ENCODE measurements at regions not wholly inside any gene's neighbourhood (a gene's known extent, or its start where the extent isn't known, plus 50 kb on each side); places are given as distances from the start of the nearest gene placed in this dataset.

DNA sequence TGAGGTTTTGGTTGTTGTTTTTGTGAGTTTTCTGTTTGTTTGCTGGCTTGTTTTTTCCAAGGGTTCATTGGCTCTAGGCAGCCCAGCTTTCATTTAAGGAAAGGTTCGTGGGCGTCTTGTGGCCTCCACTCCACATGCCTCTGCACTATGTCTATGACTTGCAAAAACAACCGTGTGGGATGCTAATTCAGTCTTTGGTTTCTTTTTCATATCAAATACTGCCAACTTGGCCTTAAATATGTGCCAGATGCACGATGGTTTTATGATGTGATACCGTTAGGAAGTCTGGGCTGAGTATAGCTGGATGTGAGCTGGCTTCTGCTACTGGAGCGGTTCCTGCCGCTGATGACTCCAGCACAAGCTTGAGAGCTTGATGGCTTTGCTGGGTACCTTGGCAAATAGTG lies 96.3 kb downstream of the BMP2 start:
- H3K36me3 Mint-ChIP-seq, result no peaks in the 10 kb centered on the region
- 10% methylated on average over 7 of the region's 7 CpGs for WGBS (ENCODE audit: insufficient coverage)
- H3K9me3 Mint-ChIP-seq, result no peaks in the 10 kb centered on the region
- intact Hi-C loops (cut with micrococcal nuclease), result loop anchor here (10.0 kb wide), 1 partner anchor 61 kb away; no protein-coding TSS in a partner anchor
- no peak overlapping the region for H3K4me3 ChIP-seq (ENCODE audit: low read length)
- H3K27me3 ChIP-seq (ENCODE audit: control insufficient read depth, insufficient read depth, low read length), result no peaks in the 10 kb centered on the region
- H3K4me3 Mint-ChIP-seq, result no peak overlapping the region
- no peak overlapping the region for H3K27ac ChIP-seq (ENCODE audit: low read length)
- peaks cover 0 to 3% of the 10 kb centered on the region in 2 donors for H3K4me1 Mint-ChIP-seq
- DNase-seq (no peak), ATAC-seq (no peak)
- H3K27ac Mint-ChIP-seq, result no peak overlapping the region
- H3K36me3 ChIP-seq (ENCODE audit: control insufficient read depth, insufficient read depth, low read length), result no peaks in the 10 kb centered on the region
- no peaks in the 10 kb centered on the region for H3K27me3 Mint-ChIP-seq (ENCODE audit: low read depth in 2 of 2)
- H3K9me3 ChIP-seq (ENCODE audit: control insufficient read depth, insufficient read depth, low read length), result no peaks in the 10 kb centered on the region
- TF ChIP-seq, protein P1, sequence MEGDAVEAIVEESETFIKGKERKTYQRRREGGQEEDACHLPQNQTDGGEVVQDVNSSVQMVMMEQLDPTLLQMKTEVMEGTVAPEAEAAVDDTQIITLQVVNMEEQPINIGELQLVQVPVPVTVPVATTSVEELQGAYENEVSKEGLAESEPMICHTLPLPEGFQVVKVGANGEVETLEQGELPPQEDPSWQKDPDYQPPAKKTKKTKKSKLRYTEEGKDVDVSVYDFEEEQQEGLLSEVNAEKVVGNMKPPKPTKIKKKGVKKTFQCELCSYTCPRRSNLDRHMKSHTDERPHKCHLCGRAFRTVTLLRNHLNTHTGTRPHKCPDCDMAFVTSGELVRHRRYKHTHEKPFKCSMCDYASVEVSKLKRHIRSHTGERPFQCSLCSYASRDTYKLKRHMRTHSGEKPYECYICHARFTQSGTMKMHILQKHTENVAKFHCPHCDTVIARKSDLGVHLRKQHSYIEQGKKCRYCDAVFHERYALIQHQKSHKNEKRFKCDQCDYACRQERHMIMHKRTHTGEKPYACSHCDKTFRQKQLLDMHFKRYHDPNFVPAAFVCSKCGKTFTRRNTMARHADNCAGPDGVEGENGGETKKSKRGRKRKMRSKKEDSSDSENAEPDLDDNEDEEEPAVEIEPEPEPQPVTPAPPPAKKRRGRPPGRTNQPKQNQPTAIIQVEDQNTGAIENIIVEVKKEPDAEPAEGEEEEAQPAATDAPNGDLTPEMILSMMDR (IDR thresholded peaks at IDR 0.05), result no peak
- no peaks in the 10 kb centered on the region for H3K4me1 ChIP-seq (ENCODE audit: control insufficient read depth, insufficient read depth, low read length)

DNA sequence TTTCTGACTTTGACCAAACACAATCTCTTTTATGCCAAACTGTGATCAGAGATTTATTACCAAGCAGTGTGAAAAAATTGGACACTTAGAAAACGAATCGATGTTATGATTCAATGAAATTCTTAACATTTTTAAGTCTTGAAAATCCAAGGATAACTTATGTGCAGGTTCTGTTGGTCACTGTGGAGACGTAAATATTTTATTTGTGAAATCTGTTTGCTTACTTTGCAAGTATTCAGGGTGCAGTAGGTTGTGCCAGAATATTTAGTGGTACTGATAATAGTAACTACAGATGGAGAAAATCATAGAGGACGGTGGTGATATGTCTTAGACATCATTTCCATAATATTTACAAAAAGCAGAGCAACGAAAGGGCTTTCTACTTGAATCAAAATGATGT lies 97.3 kb downstream of the BMP2 start:
- no peak for ATAC-seq
- Mint-ChIP-seq H3K4me1 (peaks cover 2 to 4% of the 10 kb centered on the region in 2 donors), H3K27ac (no peak overlapping the region), H3K36me3 (no peaks in the 10 kb centered on the region), H3K9me3 (no peaks in the 10 kb centered on the region), H3K27me3 (ENCODE audit: low read depth in 2 of 2) (no peaks in the 10 kb centered on the region), H3K4me3 (no peak overlapping the region)
- Histone ChIP-seq H3K27ac (ENCODE audit: low read length) (no peak overlapping the region), H3K9me3 (ENCODE audit: control insufficient read depth, insufficient read depth, low read length) (no peaks in the 10 kb centered on the region), H3K4me1 (ENCODE audit: control insufficient read depth, insufficient read depth, low read length) (no peaks in the 10 kb centered on the region), H3K4me3 (ENCODE audit: low read length) (no peak overlapping the region), H3K27me3 (ENCODE audit: control insufficient read depth, insufficient read depth, low read length) (no peaks in the 10 kb centered on the region), H3K36me3 (ENCODE audit: control insufficient read depth, insufficient read depth, low read length) (no peaks in the 10 kb centered on the region)
- 68% methylated on average over 5 of the region's 5 CpGs for WGBS (ENCODE audit: insufficient coverage)
- TF ChIP-seq, protein P1 (IDR thresholded peaks at IDR 0.05), result no peak
- intact Hi-C loops (cut with micrococcal nuclease), result loop anchor here (10.0 kb wide), 1 partner anchor 60 kb away; no protein-coding TSS in a partner anchor
- DNase-seq, result no peak

DNA sequence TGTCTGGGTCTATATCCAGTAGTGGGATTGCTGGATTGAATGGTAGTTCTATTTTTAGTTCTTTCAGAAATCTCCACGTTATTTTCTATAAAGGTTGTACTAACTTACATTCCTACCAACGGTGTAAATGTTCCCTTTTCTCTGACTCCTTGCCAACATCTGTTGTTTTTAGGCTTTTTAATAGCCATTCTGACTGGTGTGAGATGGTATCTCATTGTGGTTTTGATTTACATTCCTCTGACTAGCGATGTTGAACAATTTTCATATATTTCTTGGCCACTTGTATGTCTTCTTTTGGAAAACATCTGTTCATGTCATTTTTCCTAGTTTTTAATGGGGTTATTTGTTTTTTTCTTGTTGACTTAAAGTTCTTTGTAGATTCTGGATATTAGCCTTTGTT lies 99.3 kb downstream of the BMP2 start:
- intact Hi-C loops (cut with micrococcal nuclease), result loop anchor here (10.0 kb wide), 1 partner anchor 58 kb away; no protein-coding TSS in a partner anchor
- no peak for ATAC-seq

More for the DNA sequence above, 99.3 kb downstream of the BMP2 start:
- Histone ChIP-seq H3K4me1 (ENCODE audit: control insufficient read depth, insufficient read depth, low read length) (no peaks in the 10 kb centered on the region), H3K4me3 (ENCODE audit: low read length) (no peak overlapping the region), H3K27me3 (ENCODE audit: control insufficient read depth, insufficient read depth, low read length) (no peaks in the 10 kb centered on the region), H3K9me3 (ENCODE audit: control insufficient read depth, insufficient read depth, low read length) (no peaks in the 10 kb centered on the region), H3K36me3 (ENCODE audit: control insufficient read depth, insufficient read depth, low read length) (no peaks in the 10 kb centered on the region), H3K27ac (ENCODE audit: low read length) (no peak overlapping the region)
- TF ChIP-seq, protein P1 (IDR thresholded peaks at IDR 0.05), result no peak
- DNase-seq, result no peak
- Mint-ChIP-seq H3K27ac (no peak overlapping the region), H3K27me3 (ENCODE audit: low read depth in 2 of 2) (no peaks in the 10 kb centered on the region), H3K36me3 (no peaks in the 10 kb centered on the region), H3K9me3 (peaks cover 0 to 2% of the 10 kb centered on the region in 2 donors), H3K4me3 (no peak overlapping the region), H3K4me1 (peaks cover 4% of the 10 kb centered on the region in 2 donors)
- WGBS (ENCODE audit: insufficient coverage), result no CpG with 5 or more reads among the region's 3 CpGs

Measured in natural killer cell (primary cell).